ENCODE measurements at regions not wholly inside any gene's neighbourhood (a gene's known extent, or its start where the extent isn't known, plus 50 kb on each side); places are given as distances from the start of the nearest gene placed in this dataset.

GRCh38 chr5:98463222-98463621 is 310.2 kb upstream of the RGMB start:
- DNase-seq: no peak

GRCh38 chr5:98463676-98464075 is 309.8 kb upstream of the RGMB start:
- DNase-seq: no peak

GRCh38 chr5:98464737-98465330 is 308.6 kb upstream of the RGMB start:
- DNase-seq: no peak

GRCh38 chr5:98468188-98468869 is 305.1 kb upstream of the RGMB start:
- no peak for DNase-seq

DNA sequence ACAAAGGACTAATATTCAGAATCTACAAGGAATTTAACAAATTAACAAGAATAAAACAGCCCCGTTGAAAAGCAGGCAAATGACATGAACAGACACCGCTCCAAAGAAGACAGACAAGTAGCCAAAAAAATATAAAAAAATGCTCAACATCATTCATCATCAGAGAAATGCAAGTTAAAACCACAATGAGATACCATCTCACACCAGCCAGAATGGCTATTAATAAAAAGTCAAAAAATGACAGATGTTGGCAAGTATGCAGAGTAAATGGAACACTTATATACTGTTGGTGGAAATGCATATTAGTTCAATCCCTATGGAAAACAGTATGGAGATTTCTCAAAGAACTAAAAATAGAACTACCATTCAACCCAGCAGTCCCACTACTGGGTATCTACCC is 302.7 kb upstream of the RGMB start:
- DNase-seq: no peak

- DNase-seq: no peak
Observed at GRCh38 chr5:98471458-98471857, 302.0 kb upstream of the RGMB start.

DNA sequence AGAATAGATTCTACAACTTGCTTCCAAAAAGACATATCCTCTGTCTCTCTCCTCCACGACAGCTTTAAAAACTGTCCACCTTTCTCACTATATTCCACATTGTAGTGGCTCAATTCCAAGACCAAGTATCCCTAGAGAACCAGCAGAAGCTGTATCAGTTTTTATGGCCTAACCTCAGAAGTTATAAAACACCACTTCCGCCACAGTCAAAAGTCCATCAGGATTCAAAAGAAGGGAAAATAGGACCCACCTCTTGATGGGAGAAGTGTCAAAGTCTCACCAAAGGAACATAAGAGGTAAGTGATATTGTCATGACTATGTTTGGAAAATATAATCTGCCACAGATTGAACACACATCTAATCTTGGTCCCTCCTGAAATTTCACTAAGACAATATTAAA is 299.2 kb upstream of the RGMB start:
- no peak for DNase-seq

GRCh38 chr5:98474782-98475181 is 298.7 kb upstream of the RGMB start:
- DNase-seq: no peak

GRCh38 chr5:98482321-98483300 is 290.9 kb upstream of the RGMB start:
- no peak for DNase-seq

DNA sequence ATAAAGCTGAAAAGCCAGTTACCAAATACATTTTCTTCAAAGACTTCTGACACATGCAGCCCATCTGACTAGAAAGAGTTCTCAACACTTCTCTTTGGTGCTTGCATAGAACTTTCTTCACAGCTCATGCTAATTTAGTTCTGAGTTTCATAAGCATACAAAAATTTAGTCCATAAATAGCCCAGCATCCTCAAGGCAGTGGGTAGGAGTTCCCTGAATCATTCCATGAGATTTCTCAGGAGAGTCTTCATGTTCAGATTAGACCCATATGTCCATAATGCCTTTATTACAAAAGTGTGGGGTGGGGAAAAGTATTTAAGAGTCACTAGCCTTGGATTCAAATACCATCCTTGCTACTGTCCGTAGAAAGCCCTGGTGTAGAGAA is 290.2 kb upstream of the RGMB start:
- DNase-seq: no peak

DNA sequence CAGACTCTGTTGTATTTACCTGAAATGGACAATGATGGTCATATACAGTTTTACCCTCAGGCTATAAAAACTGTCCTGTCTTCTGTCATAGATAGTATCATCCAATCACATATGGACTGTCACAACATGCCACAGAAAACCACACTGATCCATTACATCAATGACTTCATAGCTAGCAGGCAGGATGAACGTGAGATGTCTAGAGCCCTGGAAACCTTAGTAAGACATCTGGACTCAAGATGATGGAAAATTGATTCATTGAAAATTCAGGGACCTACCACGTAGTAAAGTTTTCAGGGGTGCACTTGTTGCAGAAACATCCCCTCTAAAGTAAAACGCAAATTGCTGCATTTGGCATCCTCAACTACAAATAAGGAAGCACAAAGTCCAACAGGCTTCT is 284.4 kb upstream of the RGMB start:
- no peak for DNase-seq

GRCh38 chr5:98490348-98490747 is 283.1 kb upstream of the RGMB start:
- no peak for DNase-seq

DNA sequence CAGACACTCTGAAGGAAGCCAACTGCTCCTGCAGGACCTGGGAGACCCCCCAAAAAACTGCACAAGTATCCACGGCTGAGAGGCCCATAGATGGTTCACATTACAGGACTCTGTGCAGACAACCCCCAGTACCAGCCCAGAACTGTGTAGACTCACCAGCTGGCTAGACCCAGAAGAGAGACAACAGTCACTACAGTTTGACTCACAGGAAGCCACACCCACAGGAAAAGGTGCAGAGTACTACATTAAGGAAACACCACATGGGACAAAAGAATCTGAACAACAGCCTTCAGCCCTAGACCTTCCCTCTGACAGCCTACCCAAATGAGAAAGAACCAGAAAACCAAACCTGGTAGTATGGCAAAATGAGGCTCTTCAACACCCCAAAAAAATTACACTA is 281.2 kb upstream of the RGMB start:
- no peak for DNase-seq

DNA sequence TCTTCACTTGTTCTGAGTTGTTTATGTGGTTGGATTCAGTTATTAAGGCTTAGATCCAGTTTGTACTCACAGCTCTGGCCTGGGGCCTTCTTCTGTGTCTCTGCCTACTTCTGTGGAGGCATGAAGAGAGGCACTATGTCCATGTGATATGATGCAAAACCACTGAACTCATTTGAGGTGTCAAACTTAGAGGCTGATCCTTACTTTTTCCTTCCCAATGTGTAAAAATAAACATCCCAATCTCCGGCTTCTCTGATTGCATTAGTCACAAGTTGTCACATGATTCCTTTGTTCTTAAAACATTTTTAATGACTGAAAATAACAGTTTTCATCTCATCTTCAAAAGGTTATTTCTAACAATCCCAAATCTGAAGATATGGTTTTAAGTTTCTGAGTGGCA is 276.0 kb upstream of the RGMB start:
- no peak for DNase-seq

DNA sequence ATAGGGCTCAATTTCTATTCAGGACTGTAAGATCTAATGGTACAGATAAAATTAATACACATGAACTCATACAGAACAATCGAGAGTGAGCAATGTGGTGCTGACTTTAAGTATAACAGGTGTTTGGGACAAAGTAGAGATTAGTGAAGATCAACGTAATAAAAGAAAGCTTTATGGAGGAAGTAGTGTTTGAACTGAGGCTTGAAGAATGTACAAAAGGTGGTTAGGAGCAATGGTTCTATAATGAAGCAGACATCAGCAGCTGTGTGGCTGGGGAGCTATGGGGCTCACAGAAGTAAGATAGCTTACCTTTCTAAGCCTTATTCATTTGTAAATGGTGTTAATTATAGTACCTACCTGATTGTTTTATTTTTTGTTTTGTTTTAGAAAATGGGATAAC is 275.4 kb upstream of the RGMB start:
- no peak for DNase-seq

GRCh38 chr5:98499892-98500291 is 273.6 kb upstream of the RGMB start:
- DNase-seq: no peak

DNA sequence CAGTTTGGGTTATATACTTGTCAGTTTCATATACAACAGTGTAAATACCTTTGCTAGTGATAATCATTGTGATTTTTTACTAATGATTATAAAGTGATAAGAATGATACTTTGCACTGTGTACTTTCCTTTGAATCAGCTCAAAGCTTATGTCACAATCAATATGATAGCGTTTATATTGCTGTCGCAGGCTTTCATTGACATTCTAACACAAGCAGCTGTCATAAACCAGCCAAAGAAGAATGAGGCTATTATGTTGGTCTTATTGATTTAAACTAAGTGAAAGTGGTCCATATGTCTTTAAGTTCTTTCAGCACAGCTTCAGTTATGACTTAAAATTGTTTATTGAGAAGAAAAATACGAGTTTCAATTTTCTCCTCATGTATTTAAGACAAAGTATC is 272.7 kb upstream of the RGMB start:
- no peak for DNase-seq

GRCh38 chr5:98503616-98504015 is 269.8 kb upstream of the RGMB start:
- no peak for DNase-seq

DNA sequence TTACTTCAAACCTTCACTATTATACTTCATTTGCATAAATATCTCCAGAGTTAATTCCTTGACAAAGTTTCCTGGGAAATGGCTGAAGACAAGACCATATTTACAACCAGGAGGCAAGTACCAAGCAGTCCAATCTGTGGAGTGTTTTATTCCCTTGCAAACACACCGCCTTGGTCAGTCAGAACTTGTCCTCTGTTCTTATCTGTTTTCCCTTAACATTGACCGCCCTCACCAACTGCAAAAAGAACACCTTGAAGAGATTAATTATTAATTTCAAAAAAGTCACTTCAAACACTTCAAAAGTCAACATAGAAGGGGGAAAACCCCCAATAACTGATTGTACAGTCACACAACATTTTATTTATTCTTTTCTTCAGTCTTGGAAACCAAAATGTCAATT is 269.0 kb upstream of the RGMB start:
- no peak for DNase-seq

DNA sequence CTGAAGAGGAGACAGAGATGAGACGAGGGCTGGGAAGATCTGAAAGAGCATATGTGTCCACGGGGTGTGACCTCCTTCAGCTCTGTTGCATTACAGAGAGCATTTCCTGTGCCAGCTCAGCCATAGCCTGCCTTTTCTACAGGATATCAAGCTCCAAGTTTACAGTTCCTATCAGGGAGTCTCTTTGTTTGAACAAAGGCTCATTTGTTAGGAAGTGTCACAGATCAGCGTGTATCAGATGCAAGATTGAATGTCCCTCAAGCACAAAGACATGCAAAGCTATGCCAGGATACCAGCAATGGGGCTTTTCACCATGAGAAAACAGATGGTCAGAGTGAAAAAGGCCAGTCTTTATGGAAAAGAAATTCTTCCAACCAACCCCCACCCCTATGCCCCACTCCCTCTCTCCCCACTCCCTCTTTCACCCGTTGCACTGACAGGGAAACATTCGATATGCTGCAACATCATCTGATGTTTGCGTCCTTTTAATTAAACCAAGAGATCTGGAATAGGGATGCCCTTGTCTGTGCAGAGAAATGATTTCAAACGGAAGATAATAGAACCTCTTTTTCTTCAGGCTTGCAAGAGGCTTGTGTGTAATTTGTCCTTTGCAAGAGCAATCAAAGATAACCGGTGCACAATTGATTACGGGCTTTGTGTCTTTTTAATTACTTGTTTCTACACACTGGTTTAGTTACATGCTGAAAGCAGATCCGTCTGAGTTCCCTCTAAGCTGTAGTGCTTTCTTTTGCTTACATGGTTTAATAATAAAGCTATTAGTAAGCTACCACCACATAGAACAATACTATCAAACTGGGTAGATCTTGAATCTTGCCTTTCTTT is 263.1 kb upstream of the RGMB start:
- peak in 9 of 14 donors; percentile 5 to 43 (median 24) for DNase-seq

DNA sequence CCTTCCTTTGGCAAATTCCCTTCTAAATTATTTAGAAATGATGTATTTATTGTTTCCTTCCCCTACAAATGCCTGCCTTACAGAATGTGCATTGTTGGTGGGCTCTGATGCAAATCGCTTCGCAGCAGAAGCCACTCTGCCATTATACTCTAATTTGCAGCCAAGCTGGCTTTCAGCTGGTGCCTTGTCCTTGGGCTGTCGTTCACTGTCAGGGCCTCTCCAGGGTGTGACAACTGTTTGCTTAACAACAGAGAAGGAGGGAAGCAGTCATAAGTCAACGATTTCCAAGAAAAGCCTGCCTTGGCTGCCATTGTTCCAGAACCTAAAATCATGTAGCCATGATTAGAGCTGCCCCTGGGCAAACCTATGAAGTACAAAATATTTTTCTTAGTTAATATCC is 260.1 kb upstream of the RGMB start:
- no peak for DNase-seq

- DNase-seq: no peak
Observed at GRCh38 chr5:98514215-98514614, 259.2 kb upstream of the RGMB start.

DNA sequence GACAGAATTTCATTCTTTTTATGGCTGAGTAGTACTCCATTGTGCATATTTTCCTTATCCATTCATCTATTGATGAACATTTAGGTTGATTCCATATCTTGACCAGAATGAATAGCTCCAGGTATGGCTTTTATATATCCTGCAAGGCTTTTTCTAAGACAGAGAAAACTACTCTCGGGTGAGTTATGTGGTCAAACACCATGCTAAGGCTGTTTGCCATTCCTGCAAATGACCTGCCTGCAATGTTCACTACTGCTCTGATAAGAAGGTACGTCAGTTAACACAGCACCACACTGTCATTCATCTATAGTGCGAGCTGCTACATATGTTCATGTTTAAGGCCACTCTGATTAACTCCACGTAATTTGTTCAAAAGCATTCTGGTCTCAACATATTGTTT is 256.8 kb upstream of the RGMB start:
- no peak for DNase-seq
